HuH-7 (cell line): ENCODE measurements at regions not wholly inside any gene's neighbourhood (a gene's known extent, or its start where the extent isn't known, plus 50 kb on each side); places are given as distances from the start of the nearest gene placed in this dataset.
"Not testable (repeated sequence)": the region's sequence is repeated elsewhere in the genome, so short reads cannot be mapped to it uniquely, and the experiment has no call there.

Experiments used
- DNase-seq: peaks from one replicate; pipeline ENCODE4 v3.0.0; 2011; ENCODE audit warnings: low spot score

DNA sequence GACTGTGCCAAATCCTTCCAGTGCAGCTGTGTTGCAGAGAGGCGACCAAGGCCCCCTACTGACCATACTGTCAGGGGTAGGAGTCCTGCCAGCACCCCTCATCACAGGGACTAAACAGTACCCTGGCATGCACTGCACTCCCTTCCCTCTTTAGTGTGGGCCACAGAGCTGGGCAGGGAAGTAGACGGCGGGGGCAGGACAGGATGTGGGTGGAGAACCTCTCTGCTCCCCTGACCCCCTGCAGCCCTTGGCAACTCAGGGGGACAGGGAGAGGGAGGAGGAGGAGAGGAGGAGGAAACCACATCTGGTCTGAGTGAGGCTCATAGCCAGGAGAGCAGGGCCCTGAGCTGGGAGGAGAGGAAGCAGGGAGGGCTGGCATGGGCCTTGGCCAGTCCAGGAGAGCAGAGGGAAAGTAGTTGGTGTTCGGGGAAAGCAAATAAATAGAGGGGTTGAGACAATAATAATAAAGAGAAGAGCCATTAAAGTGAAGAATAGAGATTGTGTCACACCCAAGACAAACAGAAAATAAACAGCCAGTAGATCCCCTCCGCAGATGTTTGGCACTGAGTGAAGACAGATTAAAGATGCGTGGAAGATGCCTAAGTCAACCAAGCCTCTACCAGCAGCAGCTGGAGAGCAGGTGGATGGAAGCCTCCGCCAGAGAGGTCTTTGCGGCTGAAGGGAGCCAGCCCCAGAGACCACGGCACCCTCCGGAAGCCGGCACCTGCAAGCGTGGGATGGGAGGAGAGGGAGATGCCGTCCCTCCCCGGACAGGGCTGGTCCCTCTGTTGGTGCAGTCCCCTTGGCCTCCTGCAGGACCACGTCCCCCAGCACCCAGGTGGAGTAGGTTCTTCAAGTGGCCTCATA lies 61.5 kb downstream of the RPUSD4 start:
- DNase-seq: no peak

DNA sequence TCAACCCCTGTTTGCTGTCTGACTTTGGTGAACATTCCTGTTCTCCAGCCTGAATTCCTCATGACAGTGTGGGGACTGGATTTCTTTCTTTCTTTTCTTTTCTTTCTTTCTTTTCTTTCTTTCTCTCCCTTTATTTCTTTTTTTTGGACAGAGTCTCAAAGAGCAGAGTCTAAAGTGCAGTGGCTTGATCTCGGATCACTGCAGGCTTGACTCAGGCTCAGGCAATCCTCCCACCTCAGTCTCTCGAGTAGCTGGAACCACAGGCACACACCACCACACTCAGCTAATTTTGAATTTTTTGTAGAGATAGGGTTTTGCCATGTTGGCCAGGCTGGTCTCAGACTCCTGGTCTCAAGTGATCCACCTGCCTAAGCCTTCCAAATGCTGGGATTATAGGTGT lies 63.1 kb downstream of the RPUSD4 start:
- DNase-seq: no peak

DNA sequence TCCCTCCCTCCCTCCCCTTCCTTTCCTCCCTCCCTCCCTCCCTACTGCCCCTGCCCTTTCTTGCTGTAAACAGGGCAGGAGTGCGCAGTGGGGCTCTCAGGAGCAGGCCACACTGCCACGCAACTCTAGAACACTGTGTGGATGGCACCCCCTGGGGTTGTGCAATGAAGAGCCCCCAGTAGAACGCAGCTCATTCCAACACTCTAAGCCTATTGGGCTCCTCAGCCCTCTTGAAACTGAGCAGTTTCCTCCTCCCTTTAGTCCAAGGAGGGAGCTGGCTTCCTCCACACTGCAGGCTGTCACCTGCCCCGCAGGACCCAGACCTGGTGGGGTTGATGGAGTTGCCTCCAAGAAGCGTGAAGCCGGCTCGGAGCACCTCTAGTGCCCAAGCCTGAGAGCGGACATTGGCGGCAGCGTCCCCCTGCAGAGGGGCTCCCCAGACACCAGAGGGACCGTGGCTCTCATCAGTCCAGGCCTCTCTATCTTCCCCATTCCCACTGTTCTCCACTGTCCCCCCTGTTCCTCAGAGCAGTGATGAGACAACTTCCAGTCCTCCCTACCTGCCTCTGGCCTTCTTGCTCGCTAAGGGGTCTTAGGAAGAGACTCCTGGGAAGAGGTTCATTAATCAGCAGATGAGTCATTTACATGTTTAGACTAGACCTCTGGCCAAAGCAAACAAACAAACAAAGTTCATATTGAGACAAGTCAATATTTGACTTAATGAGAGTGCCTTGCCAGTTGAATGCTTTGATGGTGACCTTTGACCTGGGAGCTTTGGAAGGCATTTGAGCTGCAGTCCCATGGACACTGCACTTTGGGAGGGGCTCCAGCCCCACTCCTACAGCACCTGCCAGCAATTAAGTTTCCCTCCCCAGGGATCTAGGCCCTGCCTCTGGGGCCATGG lies 64.0 kb downstream of the RPUSD4 start:
- peak; percentile 48 for DNase-seq

DNA sequence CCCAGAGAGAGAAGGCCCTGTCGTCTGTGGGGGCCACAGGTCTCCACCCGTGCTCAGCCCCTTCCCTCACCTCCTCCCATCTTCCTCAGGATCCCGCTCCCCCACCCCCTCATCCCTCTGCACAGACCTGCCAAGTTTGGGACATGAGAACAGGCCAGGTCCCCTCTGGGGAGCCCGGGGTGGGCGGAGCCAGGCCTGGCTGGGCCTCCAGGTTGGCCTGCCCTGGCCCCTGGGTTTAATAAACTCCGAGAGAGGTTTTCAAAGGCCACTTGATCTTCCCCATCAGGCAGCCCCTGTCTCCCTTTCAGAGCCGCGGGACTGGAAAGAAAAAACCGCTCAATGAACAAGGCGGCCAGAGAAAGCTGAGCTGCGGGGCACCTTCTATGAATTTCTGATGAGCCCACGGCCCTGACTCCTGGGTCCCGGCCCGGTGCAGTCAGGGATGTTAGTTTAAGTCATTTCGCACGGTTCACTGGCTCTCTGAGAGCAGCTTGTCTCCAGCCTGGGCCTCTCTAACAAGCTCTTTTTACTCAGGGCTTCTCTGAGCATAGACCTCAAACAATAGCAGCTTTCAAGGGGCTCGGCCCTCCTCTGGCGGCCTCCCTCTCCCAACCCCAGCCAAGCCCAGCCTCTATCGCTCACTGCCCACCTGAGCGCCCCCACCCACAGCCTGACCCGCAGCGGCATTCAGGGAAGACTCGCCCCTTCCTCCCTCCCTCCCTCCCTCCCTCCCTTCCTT lies 64.8 kb downstream of the RPUSD4 start:
- DNase-seq: peak; percentile 54

DNA sequence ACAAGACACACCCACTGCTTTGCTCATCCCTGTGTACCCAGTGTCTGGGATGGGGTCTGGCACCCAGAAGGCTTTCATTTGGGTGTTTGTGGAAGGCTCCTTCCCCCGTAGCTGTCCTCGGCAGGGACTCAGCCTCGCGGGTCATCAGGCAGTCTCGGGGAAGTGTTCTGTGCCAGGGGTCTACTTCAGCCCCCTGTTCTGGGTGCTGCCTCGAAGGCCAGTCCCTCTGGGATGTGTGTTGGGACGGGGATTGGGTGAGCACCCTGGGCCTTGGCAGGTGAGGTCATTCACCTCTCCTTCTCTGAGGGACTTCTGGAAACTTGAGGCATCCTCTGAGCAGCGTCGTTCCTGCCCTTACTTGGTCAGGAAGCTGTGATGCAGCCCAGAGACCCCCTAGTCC lies 65.5 kb downstream of the RPUSD4 start:
- DNase-seq: no peak

DNA sequence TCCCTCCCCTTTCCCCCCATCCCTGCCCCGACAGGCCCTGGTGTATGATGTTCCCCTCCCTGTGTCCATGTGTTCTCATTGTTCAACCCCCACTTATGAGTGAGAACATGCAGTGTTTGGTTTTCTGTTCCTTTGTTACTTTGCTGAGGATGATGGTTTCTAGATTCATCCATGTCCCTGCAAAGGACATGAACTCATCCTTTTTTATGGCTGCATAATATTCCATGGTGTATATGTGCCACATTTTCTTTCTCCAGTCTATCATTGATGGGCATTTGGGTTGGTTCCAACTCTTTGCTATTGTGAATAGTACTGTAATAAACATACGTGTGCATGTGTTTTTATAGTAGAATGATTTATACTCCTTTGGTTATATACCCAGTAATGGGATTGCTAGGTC lies 68.0 kb downstream of the RPUSD4 start:
- DNase-seq: not testable (repeated sequence)

DNA sequence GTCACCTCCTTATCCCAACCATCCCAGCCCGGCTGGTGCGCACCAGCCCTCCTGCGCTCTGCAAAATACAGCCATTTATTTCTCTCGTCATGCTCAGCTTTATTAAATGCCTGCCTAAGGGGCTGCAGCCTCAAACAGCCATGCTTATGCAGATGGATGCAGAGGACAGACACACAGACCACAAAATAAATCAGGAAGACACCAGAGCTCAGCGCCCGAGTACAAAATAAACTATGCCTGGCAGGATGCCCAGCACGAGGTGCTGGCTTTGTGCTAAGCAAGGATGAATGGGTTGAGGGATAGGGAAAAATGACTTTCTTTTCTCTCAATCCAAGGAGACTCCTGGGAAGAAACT lies 70.5 kb downstream of the RPUSD4 start:
- no peak for DNase-seq

DNA sequence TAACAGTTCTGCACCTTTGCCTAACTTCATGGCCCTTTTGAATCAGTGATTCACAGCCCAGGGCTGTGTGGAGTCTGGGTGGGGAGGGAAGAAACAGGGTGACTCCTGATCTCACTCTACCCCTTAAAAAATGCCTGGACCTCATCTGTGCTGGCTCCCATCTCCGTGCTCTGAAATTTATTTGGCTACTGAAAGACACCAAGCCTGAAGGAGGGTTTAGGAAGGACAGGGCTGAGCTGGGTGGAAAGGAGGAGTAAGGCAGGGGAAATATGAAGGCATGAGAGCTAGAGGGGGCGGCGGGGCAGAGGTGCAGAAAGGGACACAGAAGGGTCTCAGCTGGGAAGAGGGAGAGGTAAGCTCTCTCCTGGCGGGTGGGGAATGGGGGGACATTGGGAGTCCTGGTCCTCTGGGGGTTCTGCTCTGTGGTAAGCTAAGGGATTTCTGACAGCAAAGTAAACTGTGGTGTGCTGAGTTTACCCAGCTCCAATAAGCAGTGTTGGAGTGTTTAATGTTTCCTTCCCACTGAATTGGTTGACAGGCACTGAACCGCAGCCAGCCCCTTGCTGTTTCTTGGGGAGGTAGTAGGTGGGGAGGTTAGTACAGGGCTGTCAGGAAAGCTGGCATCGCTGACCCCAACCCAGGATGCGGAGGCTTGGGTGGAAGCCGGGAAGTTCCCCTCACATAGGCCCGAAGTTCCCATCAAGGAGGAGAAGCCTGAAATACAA lies 71.1 kb downstream of the RPUSD4 start:
- no peak for DNase-seq

DNA sequence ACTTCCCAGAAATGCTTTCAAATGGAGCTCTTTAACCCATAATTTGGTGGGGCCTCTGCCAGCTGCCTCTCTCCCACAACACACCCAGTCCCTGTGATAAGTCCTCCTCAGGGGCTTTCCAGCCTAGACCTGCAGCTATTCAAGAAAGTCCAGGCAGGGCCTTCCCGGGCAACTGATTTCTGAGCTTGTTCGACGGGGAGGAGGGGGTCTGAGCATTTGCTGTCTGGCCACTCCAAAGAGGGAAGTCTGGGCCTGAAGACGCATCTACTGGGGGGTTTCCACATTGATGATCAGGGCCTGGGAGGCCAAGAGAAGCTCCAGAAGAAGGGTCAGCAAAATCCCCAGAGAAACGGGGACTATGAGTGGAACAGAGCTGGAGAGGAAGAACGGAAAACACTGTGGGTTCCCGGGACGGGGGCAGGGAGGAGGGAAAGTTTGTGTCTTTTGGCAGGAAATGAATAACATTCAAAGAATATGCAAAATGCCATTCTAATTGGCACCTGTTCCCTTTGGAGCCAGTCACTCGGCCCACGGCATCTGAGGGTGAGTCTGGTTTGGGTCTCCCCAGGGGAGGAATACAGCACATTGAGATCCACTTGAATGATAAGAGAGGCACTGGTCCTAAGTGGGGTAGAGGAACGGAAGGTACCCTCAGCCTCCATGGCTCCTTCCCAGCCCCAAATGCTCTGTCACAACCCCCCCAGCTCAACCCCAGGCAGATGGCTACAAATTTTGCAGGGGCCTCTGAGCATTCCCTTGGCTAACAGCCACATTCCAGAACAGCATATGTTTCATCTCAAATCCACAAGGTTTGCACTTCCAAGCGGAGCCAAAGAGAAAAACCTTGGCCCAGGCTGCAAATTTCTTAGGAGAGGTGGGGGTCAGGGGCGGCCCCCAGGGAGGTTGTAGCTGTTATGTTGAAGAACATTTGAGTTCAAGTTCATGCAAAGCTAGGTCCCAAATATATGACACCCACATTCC lies 72.0 kb downstream of the RPUSD4 start:
- no peak for DNase-seq

DNA sequence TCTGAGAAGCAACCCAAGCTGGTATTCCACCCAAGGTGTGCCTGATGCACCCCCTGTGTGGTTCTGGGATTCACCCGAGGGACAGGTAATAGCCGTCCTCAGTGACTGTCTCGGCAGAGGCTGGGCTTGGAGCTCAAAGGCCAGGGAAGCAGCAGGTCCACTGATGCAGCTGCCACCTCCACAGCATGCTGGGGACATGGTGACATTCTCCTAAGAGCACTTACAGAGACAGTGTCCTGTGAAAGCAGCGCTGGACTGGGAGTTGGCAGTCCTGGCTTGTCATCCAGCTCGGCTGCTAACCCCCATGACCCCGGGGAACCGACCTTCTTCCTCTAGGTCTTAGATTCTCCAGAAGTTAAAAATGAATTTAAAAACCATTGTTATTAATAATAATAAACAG lies 72.8 kb downstream of the RPUSD4 start:
- no peak for DNase-seq

DNA sequence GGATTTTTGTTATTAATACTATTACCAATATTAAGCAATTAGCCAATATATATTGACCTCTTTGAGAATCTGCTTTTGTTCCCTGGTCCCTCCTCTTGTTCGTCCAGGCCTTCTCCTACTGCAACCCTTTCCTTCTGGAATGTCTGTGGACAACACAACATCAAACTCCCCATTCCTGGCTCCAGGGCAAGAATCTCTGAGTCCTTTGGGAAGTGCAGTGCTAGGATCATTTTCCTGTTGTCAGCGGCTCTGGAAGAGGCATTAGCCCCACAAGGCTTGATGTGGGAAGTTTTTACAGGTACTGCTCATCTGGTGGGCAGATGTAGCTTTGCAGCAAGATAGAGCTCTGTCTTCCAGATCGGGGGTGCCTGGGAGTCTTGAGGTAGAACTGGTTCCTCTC lies 74.3 kb downstream of the RPUSD4 start:
- DNase-seq: no peak

DNA sequence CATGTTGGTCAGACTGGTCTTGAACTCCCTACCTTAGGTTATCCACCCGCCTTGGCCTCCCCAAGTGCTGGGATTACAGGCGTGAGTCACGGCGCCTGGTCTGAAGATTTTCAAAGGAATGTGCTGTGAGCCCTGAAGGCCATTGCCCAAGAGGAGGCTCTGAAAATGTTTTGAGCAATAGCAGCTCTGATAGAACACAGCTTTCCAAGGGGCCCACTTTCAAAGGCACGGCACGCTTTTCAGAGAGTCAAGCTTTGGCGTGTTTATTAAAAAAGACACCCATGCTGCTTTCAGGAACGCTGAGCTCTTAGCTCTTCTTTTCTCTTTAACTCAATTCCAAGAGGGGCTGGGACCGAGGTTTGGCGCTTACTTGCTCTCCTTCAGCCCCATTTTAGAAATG lies 73.8 kb upstream of the CDON start:
- DNase-seq: no peak

DNA sequence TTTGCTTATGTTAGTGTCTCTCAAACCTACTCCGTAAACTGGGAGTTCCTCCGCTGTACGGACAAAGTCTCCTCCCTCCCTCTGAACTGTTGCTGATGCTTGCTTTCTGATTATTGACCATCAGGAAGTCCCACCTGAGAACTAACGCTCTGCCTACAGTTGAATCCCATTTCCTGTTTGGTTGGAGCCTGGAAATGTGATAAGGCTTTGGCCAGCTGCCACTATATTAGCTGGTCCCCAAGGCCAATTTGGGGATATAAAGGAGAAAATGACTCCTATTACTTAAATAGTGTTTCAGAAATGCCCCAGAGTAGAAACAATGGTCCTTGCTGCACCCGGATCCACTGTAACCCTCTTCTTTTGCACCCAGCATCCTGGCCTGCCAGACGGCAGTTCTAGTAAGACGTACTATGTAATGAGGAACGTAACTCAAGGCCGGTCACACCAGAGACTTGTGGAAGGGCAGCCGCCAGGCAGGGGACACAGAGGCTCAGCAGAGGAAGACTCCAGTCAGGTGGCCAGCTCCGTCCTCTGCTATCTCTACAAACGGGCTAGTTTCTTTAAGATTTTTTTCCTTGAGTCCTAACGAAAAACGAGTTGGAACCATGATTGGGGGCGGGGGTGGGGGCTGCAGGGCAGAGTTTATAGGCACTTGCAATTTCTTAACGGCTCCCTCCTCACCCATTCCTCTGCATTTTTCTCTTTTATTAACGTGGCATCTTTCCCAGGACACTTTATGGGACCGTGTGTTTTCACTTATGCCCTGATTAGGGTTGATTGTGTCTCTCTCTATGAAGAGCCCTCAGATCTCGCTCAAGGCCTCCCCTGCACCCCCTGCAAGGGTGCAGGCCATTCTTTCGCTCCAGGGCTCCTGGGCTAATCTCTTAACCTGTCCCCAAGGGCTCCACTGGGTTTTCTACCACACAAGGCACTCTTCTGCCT lies 72.8 kb upstream of the CDON start:
- DNase-seq: no peak

DNA sequence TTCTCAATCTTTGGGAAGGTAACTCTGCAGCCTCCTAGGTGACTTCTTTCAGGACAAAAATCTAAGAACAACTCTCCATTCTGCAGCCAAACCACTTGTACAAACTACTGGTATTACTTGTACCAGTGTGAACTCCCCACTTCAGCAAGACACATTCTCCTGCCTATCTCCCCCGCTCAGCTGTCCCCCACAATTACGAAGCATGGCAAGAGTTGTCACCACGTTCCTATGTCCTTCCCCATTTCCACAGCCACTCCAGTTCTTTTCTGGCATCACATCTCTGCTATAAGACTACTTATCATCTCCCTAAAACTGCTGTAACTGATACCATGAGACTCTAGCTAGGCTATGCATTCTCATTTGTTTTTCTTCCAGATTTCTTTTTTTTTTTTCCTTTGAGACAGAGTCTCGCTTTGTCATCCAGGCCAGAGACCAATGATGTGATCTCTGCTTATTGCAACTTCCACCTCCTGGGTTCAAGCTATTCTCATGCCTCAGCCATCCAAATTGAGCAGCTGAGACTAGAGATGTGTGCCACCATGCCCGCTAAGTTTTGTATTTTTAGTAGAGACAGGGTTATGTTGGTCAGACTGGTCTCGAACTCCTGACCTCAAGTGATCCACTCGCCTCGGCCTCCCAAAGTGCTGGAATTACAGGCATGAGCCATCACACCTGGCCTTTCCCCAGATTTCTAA lies 71.9 kb upstream of the CDON start:
- DNase-seq: no peak

DNA sequence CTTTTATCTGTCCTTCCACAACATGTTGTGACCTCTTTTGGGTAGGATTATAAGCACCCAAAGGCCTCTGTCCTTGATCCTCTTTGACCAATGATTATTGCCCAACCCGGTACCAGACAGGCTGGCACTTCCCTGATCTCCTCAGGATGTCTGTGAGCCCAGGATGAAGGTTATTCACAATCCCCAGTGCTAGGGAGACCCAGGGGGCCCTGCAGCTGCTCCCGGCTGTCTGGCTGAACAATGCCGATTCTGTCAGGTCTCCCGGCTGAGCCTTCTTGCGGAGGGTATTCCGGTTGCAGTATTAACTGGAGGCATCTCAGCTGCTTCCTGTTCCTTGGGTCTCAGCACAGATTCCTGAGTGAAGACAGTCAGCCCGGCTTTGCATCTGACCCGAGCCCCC lies 71.2 kb upstream of the CDON start:
- no peak for DNase-seq

DNA sequence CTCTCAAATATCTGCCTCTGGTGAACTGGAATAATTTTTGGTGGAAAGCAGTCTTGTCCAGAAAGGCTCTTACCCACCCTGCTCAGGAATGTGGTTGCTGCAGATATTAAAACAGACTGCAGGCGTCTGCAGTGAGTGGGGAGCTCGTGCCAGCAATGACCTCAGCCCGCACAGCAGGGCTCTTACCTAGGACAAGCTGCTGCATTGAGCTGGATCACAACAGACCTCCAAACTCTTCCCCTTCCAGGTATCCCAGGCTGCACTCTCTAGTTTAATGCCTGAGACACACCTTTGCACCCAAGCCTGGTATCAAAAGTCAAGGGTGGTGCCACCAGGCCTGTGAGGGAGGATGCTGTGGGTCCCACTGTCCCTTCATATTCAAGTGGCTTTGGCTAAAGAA lies 69.7 kb upstream of the CDON start:
- no peak for DNase-seq

DNA sequence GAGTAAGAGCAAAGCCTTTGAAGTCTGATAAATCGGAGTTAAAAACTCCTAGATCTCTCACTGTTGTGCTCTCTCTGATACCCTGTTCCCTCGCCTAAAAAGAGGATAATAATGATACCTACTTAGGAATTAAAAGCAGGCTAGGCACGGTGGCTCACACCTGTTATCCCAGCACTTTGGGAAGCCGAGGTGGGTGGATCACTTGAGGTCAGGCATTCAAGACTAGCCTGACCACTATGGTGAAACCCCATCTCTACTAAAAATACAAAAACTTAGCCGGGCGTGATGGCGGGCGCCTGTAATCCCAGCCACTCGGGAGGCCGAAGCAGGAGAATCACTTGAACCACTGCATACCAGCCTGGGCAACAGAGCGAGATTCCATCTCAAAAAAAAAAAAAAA lies 68.1 kb upstream of the CDON start:
- not testable (repeated sequence) for DNase-seq

DNA sequence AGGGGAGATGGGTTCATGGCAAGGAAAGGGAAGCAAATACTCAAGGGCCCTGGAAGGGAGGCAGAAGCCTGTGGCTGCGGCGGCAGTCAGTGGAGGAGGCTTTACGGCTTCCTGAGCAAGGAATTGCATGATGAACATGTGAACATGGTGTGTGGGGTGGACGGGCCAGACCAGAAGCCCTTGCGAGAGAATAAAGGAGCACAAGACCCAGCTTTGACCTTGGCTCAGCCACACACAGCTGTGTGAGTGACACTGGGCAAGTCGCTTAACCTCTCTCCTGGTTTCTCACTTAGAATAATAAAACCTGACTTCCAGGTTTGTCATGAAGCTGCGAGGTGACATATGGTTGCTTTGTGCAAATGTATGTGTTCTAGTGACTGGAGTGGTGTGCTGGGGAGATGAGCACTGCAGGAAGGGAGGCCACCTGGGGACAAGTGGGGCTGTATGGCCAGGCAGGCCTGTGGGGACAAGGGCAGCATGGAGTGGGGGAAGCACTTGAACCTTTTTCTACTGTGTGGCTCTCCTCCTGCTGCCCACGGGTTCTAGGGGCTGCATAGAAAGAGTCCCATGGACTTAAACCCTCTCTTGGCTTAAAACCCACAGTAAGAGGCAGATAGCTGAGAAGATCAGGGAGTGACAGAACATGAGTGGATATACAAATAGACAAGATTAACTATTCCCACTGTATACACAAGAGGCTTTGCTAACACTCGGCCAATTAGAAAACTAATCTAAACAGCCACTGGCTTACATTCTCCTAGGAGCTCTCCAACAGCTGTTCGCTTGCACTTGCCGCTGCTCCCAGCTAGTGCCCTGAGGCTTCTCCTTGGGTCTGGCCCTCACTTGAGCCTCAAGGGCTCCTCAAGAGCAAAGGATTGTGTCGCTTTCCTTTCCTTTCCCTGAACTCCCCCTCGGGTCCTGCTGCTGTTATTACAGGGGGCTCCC lies 67.3 kb upstream of the CDON start:
- no peak for DNase-seq
